ENCODE measurements at regions not wholly inside any gene's neighbourhood (a gene's known extent, or its start where the extent isn't known, plus 50 kb on each side); places are given as distances from the start of the nearest gene placed in this dataset.

DNA sequence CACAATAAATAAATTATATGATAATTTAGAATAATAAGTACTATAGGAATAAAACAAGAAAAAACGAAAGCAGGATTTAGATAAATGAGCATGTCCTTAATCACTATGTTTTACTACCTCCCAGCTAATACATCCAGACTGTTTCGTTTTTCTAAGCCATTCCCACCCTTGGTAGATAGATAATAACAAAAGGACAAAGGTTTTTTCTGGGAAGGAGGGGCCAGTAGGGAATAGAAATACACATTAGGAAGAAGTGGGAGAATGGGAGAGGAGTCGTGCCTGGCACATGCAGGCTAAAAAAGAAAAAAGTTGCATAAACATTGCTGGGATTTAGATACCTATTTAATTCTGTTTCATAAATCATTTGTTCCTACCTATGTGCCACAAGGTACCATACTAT, 97.1 kb downstream of the MTX3 start:
- no peak for TF ChIP-seq POLR2A (IDR thresholded peaks at IDR 0.05)
- TF ChIP-seq, protein P1, sequence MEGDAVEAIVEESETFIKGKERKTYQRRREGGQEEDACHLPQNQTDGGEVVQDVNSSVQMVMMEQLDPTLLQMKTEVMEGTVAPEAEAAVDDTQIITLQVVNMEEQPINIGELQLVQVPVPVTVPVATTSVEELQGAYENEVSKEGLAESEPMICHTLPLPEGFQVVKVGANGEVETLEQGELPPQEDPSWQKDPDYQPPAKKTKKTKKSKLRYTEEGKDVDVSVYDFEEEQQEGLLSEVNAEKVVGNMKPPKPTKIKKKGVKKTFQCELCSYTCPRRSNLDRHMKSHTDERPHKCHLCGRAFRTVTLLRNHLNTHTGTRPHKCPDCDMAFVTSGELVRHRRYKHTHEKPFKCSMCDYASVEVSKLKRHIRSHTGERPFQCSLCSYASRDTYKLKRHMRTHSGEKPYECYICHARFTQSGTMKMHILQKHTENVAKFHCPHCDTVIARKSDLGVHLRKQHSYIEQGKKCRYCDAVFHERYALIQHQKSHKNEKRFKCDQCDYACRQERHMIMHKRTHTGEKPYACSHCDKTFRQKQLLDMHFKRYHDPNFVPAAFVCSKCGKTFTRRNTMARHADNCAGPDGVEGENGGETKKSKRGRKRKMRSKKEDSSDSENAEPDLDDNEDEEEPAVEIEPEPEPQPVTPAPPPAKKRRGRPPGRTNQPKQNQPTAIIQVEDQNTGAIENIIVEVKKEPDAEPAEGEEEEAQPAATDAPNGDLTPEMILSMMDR (IDR thresholded peaks at IDR 0.05), result no peak

Data from thyroid gland (tissue), 4 donors.